K562 (cell line): ENCODE measurements at regions not wholly inside any gene's neighbourhood (a gene's known extent, or its start where the extent isn't known, plus 50 kb on each side); places are given as distances from the start of the nearest gene placed in this dataset.

Experiments
- DMBX1 ChIP-seq: fragments of 250-450 bp; sonication (Bioruptor Pico); IDR thresholded peaks from 2 replicates; pipeline ENCODE4 v1.8.0; 2022; ENCODE audit warnings: inconsistent platforms, mild to moderate bottlenecking, moderate library complexity, borderline replicate concordance
- GABPA ChIP-seq: fragments of 200-800 bp; sonication (Bioruptor generic); conservative IDR thresholded peaks from 2 replicates; pipeline ENCODE4 v1.6.1; 2016; ENCODE audit warnings: low read depth, missing genetic modification characterization, missing compliant biosample characterization
- NFYB ChIP-seq: IDR thresholded peaks from 2 replicates; pipeline ENCODE4 v1.6.1; 2011; ENCODE audit warnings: mild to moderate bottlenecking, moderate library complexity; ENCODE audit not compliant: insufficient read length; ENCODE audit errors: extremely low read depth
- TEAD2 ChIP-seq: fragments of 450-650 bp; IDR thresholded peaks from 2 replicates; pipeline ENCODE4 v1.6.1; 2016; ENCODE audit warnings: missing genetic modification characterization, control low read depth, missing compliant biosample characterization
- ZEB2 ChIP-seq: fragments of 450-650 bp; IDR thresholded peaks from 2 replicates; pipeline ENCODE4 v1.6.1; 2016

DNA sequence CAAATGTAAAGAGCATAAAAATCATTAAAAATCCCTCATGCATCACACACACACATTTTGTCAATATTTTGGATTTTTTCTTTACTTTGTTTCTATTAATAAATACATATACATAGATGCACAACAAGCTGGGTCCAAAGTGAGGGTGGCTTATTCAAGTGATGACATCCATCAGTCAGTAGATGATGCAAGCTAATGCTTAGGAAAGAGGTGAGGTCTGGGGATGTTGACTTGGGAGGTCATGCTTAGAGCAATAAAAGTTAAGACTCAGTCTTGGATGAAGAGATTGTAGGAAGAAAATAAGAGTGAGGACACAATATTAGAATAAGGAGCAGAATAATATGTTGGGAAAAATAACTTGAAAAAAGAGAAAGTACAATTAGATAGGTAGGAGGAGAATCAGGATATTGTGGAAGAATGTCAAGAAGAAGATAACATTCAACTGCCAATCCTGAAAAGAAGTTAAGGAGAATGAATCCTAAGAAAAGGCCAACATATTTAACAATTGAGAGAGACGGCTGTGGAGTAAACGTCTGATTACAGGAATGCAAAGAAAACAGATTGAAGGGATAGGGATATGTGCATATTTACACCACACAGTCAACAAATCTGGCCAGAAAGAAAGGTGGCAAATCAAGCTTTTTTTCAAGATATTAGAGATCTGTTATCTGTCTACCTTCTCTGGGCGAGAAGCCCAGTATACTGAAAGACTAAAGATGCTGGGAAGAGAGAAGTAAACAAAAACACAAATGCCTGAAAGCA lies 111.0 kb upstream of the TJP1 start:
- TF ChIP-seq ZEB2 (no peak), GABPA (tag) (no peak), TEAD2 (tag) (no peak), DMBX1 (CRISPR knock-in tag) (no peak), NFYB (no peak)
